WTC11 (cell line): ENCODE measurements at regions not wholly inside any gene's neighbourhood (a gene's known extent, or its start where the extent isn't known, plus 50 kb on each side); places are given as distances from the start of the nearest gene placed in this dataset.
A peak's percentile ranks its signal among the peaks of the same experiment; 100 is the strongest.

ENCODE experiments used
- ATAC-seq: fragments of 200-7000 bp; cut with Tn5 transposase; 2 replicates; pipeline ENCODE4 v1.10.0; 2021; ENCODE audit warnings: mild to moderate bottlenecking, moderate library complexity
- CTCF ChIA-PET: fragments of 300-600 bp; sonication (Branson Sonifier 250); formaldehyde crosslinking; loops from one replicate; lab custom pipeline; 2021; ENCODE audit warnings: antibody characterized with exemption; lab: Charles Lee
- POLR2A ChIA-PET: fragments of 350-600 bp; sonication (Branson Sonifier 250); formaldehyde crosslinking; loops from one replicate; lab custom pipeline; 2021; ENCODE audit warnings: antibody characterized with exemption; lab: Charles Lee
- DNase-seq: peaks from one replicate; pipeline ENCODE4 v3.0.0; 2021; ENCODE audit warnings: low spot score
- H3K27ac Mint-ChIP-seq: 2 replicates; pipeline ENCODE4 v1.8.0; 2021; ENCODE audit warnings: mixed read lengths
- H3K27me3 Mint-ChIP-seq: 2 replicates; pipeline ENCODE4 v1.8.0; 2021; ENCODE audit warnings: low read depth, mild to moderate bottlenecking, moderate library complexity, mixed read lengths
- H3K36me3 Mint-ChIP-seq: 2 replicates; pipeline ENCODE4 v1.8.0; 2021; ENCODE audit warnings: mixed read lengths
- H3K4me1 Mint-ChIP-seq: 2 replicates; pipeline ENCODE4 v1.8.0; 2022; ENCODE audit warnings: mixed read lengths
- H3K4me3 Mint-ChIP-seq: 2 replicates; pipeline ENCODE4 v1.8.0; 2021; ENCODE audit warnings: mild to moderate bottlenecking, moderate library complexity, mixed read lengths
- H3K9me3 Mint-ChIP-seq: 2 replicates; pipeline ENCODE4 v1.8.0; 2021; ENCODE audit warnings: mixed read lengths
- GTF2I ChIP-seq: fragments of 250-450 bp; sonication (Bioruptor Pico); conservative IDR thresholded peaks from 2 replicates; pipeline ENCODE4 v1.4.0; 2021; ENCODE audit warnings: mild to moderate bottlenecking
- IRF2 ChIP-seq: sonication (generic); formaldehyde crosslinking; IDR thresholded peaks from 2 replicates; pipeline ENCODE4 v1.8.0; 2022; ENCODE audit warnings: low read depth, missing genetic modification reagents, borderline replicate concordance
- KAT7 ChIP-seq: sonication (generic); formaldehyde crosslinking; IDR thresholded peaks from 2 replicates; pipeline ENCODE4 v1.8.1; 2023; ENCODE audit warnings: missing genetic modification reagents, mild to moderate bottlenecking, borderline replicate concordance
- RELA ChIP-seq: sonication (generic); formaldehyde crosslinking; IDR thresholded peaks from 2 replicates; pipeline ENCODE4 v1.8.1; 2022; ENCODE audit warnings: missing genetic modification reagents, mild to moderate bottlenecking, borderline replicate concordance
- TF ChIP-seq, protein P1 (sequence below): sonication (generic); formaldehyde crosslinking; IDR thresholded peaks from 2 replicates; pipeline ENCODE4 v1.8.1; 2023; ENCODE audit warnings: mild to moderate bottlenecking, missing genetic modification reagents, moderate library complexity
- TF ChIP-seq, protein P2 (sequence below): fragments of 250-450 bp; sonication (Bioruptor Pico); conservative IDR thresholded peaks from 2 replicates; pipeline ENCODE4 v1.9.0; 2021; ENCODE audit warnings: mild to moderate bottlenecking
- TF ChIP-seq, protein P3 (sequence below): sonication (generic); formaldehyde crosslinking; IDR thresholded peaks from 2 replicates; pipeline ENCODE4 v1.8.1; 2022; ENCODE audit warnings: mild to moderate bottlenecking, missing genetic modification reagents, moderate library complexity, borderline replicate concordance
- TF ChIP-seq, protein P4 (sequence below): sonication (generic); formaldehyde crosslinking; IDR thresholded peaks from 2 replicates; pipeline ENCODE4 v1.8.1; 2023; ENCODE audit warnings: mild to moderate bottlenecking, missing genetic modification reagents, borderline replicate concordance
- TF ChIP-seq, protein P5 (sequence below): sonication (generic); formaldehyde crosslinking; IDR thresholded peaks from 2 replicates; pipeline ENCODE4 v1.8.0; 2023; ENCODE audit warnings: mild to moderate bottlenecking, missing genetic modification reagents
- TF ChIP-seq, protein P6 (sequence below): sonication (generic); formaldehyde crosslinking; IDR thresholded peaks from 2 replicates; pipeline ENCODE4 v1.8.0; 2022; ENCODE audit warnings: mild to moderate bottlenecking, missing genetic modification reagents
- TF ChIP-seq, protein P7 (sequence below): fragments of 200-600 bp; IDR thresholded peaks from 2 replicates; pipeline ENCODE4 v1.8.0; 2022; ENCODE audit warnings: antibody characterized with exemption
- TF ChIP-seq, protein P8 (sequence below): fragments of 250-450 bp; sonication (Bioruptor Pico); IDR thresholded peaks from 2 replicates; pipeline ENCODE4 v1.9.0; 2021; ENCODE audit warnings: moderate library complexity, mild to moderate bottlenecking, inconsistent platforms, borderline replicate concordance
- TF ChIP-seq, protein P9 (sequence below): fragments of 250-450 bp; sonication (Bioruptor Pico); IDR thresholded peaks from 2 replicates; pipeline ENCODE4 v1.9.0; 2021; ENCODE audit warnings: mild to moderate bottlenecking

DNA sequence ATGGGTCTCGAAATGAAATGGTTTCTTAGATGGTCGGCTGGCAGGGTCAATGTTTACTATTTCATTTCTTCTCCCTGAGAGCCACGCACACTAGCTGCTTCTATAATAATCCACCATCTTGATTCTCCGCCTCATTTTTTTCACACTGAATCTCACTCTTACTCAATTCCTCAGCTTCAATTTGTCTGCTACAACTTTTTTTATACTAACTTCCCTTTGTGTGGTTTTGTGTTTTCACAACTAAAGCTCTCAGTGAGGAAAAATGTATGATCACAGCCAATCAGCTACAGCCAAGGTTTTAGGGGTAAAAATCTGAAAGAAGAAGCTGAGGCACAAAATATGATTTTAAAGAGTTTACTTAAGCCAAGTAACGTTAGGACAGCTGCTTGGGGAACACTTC, 1309.4 kb downstream of the EPHA7 start:
- peaks cover 11% of the 10 kb centered on the region for H3K4me1 Mint-ChIP-seq
- TF ChIP-seq, protein P1, sequence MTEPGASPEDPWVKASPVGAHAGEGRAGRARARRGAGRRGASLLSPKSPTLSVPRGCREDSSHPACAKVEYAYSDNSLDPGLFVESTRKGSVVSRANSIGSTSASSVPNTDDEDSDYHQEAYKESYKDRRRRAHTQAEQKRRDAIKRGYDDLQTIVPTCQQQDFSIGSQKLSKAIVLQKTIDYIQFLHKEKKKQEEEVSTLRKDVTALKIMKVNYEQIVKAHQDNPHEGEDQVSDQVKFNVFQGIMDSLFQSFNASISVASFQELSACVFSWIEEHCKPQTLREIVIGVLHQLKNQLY (CRISPR knock-in tag) = no peak
- 0 out of 2 replicates have a peak, but pooled peaks cover under 1% of the 10 kb centered on the region for H3K9me3 Mint-ChIP-seq
- ChIA-PET POLR2A (no interaction called here), CTCF (no interaction called here)
- H3K4me3 Mint-ChIP-seq = no peak overlapping the region
- peak overlapping the region; percentile 14; the same call in 1 of the 2 replicates for H3K27ac Mint-ChIP-seq
- H3K27me3 Mint-ChIP-seq = no peaks in the 10 kb centered on the region
- DNase-seq = no peak
- ATAC-seq = no peak
- no peaks in the 10 kb centered on the region for H3K36me3 Mint-ChIP-seq

DNA sequence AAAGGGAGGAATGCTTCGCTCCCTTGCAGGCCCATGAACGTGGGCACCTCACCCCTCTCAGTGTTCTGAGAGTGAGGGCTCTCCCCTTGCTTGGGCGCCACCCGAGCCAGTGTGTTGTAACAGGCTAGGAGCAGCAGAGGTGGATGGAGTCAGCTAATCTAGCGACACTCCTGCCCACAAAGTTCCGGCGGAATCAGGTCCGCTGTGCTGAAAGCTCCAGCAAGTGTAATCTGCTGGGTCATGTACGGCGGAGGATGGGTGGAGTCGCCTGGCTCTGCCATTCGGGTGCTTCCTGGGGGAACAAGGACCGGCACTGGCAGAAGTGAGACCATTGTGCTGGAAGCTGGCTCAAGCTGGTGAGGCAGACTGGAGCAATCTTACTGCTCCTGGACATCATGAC, 1310.1 kb downstream of the EPHA7 start:
- H3K4me1 Mint-ChIP-seq = peaks cover 9% of the 10 kb centered on the region
- no peaks in the 10 kb centered on the region for H3K27me3 Mint-ChIP-seq
- peak; percentile 30; the same call in 1 of the 2 replicates for ATAC-seq
- TF ChIP-seq, protein P2, sequence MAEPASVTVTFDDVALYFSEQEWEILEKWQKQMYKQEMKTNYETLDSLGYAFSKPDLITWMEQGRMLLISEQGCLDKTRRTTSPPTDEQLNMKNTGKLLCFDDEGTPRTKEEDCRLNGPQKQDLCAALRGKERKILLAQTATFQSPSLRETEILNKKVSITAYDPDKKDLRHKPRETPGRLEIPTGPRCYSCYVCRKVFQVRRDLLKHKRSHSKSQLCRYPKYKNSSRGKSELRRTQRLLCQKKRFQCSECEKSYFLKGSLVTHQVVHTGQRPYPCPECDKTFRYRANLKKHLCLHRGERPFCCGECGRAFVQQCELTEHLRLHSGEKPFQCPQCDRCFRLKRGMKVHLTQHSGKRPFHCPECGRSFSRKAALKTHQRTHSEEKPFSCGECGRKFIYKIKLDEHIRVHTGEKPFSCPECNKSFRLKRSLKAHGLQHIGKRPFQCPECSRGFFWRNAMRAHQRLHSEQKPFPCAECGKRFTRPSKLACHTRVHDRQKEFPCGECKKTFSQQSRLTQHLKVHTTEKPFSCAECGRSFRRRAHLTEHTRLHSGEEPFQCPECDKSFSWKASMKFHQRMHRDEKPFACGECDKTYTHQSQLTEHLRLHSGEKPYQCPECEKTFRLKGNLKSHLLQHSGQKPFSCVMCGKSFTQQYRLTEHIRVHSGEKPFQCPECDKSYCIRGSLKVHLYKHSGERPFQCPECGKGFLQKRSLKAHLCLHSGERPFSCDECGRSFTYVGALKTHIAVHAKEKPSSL (CRISPR knock-in tag) = no peak
- TF ChIP-seq, protein P3, sequence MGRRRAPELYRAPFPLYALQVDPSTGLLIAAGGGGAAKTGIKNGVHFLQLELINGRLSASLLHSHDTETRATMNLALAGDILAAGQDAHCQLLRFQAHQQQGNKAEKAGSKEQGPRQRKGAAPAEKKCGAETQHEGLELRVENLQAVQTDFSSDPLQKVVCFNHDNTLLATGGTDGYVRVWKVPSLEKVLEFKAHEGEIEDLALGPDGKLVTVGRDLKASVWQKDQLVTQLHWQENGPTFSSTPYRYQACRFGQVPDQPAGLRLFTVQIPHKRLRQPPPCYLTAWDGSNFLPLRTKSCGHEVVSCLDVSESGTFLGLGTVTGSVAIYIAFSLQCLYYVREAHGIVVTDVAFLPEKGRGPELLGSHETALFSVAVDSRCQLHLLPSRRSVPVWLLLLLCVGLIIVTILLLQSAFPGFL (CRISPR knock-in tag) = no peak
- no peak for TF ChIP-seq KAT7 (CRISPR knock-in tag)
- TF ChIP-seq, protein P4, sequence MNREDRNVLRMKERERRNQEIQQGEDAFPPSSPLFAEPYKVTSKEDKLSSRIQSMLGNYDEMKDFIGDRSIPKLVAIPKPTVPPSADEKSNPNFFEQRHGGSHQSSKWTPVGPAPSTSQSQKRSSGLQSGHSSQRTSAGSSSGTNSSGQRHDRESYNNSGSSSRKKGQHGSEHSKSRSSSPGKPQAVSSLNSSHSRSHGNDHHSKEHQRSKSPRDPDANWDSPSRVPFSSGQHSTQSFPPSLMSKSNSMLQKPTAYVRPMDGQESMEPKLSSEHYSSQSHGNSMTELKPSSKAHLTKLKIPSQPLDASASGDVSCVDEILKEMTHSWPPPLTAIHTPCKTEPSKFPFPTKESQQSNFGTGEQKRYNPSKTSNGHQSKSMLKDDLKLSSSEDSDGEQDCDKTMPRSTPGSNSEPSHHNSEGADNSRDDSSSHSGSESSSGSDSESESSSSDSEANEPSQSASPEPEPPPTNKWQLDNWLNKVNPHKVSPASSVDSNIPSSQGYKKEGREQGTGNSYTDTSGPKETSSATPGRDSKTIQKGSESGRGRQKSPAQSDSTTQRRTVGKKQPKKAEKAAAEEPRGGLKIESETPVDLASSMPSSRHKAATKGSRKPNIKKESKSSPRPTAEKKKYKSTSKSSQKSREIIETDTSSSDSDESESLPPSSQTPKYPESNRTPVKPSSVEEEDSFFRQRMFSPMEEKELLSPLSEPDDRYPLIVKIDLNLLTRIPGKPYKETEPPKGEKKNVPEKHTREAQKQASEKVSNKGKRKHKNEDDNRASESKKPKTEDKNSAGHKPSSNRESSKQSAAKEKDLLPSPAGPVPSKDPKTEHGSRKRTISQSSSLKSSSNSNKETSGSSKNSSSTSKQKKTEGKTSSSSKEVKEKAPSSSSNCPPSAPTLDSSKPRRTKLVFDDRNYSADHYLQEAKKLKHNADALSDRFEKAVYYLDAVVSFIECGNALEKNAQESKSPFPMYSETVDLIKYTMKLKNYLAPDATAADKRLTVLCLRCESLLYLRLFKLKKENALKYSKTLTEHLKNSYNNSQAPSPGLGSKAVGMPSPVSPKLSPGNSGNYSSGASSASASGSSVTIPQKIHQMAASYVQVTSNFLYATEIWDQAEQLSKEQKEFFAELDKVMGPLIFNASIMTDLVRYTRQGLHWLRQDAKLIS (CRISPR knock-in tag) = no peak
- TF ChIP-seq, protein P5, sequence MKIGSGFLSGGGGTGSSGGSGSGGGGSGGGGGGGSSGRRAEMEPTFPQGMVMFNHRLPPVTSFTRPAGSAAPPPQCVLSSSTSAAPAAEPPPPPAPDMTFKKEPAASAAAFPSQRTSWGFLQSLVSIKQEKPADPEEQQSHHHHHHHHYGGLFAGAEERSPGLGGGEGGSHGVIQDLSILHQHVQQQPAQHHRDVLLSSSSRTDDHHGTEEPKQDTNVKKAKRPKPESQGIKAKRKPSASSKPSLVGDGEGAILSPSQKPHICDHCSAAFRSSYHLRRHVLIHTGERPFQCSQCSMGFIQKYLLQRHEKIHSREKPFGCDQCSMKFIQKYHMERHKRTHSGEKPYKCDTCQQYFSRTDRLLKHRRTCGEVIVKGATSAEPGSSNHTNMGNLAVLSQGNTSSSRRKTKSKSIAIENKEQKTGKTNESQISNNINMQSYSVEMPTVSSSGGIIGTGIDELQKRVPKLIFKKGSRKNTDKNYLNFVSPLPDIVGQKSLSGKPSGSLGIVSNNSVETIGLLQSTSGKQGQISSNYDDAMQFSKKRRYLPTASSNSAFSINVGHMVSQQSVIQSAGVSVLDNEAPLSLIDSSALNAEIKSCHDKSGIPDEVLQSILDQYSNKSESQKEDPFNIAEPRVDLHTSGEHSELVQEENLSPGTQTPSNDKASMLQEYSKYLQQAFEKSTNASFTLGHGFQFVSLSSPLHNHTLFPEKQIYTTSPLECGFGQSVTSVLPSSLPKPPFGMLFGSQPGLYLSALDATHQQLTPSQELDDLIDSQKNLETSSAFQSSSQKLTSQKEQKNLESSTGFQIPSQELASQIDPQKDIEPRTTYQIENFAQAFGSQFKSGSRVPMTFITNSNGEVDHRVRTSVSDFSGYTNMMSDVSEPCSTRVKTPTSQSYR = no peak
- TF ChIP-seq, protein P1 (CRISPR knock-in tag) = no peak
- no peak for TF ChIP-seq IRF2 (CRISPR knock-in tag)
- TF ChIP-seq, protein P6, sequence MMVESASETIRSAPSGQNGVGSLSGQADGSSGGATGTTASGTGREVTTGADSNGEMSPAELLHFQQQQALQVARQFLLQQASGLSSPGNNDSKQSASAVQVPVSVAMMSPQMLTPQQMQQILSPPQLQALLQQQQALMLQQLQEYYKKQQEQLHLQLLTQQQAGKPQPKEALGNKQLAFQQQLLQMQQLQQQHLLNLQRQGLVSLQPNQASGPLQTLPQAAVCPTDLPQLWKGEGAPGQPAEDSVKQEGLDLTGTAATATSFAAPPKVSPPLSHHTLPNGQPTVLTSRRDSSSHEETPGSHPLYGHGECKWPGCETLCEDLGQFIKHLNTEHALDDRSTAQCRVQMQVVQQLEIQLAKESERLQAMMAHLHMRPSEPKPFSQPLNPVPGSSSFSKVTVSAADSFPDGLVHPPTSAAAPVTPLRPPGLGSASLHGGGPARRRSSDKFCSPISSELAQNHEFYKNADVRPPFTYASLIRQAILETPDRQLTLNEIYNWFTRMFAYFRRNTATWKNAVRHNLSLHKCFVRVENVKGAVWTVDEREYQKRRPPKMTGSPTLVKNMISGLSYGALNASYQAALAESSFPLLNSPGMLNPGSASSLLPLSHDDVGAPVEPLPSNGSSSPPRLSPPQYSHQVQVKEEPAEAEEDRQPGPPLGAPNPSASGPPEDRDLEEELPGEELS = no peak
- no peak for TF ChIP-seq GTF2I (CRISPR knock-in tag)
- TF ChIP-seq, protein P7, sequence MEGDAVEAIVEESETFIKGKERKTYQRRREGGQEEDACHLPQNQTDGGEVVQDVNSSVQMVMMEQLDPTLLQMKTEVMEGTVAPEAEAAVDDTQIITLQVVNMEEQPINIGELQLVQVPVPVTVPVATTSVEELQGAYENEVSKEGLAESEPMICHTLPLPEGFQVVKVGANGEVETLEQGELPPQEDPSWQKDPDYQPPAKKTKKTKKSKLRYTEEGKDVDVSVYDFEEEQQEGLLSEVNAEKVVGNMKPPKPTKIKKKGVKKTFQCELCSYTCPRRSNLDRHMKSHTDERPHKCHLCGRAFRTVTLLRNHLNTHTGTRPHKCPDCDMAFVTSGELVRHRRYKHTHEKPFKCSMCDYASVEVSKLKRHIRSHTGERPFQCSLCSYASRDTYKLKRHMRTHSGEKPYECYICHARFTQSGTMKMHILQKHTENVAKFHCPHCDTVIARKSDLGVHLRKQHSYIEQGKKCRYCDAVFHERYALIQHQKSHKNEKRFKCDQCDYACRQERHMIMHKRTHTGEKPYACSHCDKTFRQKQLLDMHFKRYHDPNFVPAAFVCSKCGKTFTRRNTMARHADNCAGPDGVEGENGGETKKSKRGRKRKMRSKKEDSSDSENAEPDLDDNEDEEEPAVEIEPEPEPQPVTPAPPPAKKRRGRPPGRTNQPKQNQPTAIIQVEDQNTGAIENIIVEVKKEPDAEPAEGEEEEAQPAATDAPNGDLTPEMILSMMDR = no peak
- no peak for TF ChIP-seq RELA
- TF ChIP-seq, protein P8, sequence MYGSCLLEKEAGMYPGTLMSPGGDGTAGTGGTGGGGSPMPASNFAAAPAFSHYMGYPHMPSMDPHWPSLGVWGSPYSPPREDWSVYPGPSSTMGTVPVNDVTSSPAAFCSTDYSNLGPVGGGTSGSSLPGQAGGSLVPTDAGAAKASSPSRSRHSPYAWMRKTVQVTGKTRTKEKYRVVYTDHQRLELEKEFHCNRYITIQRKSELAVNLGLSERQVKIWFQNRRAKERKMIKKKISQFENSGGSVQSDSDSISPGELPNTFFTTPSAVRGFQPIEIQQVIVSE = no peak
- TF ChIP-seq, protein P9, sequence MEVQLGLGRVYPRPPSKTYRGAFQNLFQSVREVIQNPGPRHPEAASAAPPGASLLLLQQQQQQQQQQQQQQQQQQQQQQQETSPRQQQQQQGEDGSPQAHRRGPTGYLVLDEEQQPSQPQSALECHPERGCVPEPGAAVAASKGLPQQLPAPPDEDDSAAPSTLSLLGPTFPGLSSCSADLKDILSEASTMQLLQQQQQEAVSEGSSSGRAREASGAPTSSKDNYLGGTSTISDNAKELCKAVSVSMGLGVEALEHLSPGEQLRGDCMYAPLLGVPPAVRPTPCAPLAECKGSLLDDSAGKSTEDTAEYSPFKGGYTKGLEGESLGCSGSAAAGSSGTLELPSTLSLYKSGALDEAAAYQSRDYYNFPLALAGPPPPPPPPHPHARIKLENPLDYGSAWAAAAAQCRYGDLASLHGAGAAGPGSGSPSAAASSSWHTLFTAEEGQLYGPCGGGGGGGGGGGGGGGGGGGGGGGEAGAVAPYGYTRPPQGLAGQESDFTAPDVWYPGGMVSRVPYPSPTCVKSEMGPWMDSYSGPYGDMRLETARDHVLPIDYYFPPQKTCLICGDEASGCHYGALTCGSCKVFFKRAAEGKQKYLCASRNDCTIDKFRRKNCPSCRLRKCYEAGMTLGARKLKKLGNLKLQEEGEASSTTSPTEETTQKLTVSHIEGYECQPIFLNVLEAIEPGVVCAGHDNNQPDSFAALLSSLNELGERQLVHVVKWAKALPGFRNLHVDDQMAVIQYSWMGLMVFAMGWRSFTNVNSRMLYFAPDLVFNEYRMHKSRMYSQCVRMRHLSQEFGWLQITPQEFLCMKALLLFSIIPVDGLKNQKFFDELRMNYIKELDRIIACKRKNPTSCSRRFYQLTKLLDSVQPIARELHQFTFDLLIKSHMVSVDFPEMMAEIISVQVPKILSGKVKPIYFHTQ (CRISPR knock-in tag) = no peak

More for the DNA sequence above, 1310.1 kb downstream of the EPHA7 start:
- peak; percentile 11 for DNase-seq
- Mint-ChIP-seq H3K27ac (no peak overlapping the region), H3K9me3 (peaks cover 3% of the 10 kb centered on the region; the same call in 1 of the 2 replicates), H3K36me3 (no peaks in the 10 kb centered on the region), H3K4me3 (no peak overlapping the region)
- POLR2A ChIA-PET = no interaction called here
- CTCF ChIA-PET = no interaction called here
